ENCODE measurements at regions not wholly inside any gene's neighbourhood (a gene's known extent, or its start where the extent isn't known, plus 50 kb on each side); places are given as distances from the start of the nearest gene placed in this dataset.
"Not testable (repeated sequence)": the region's sequence is repeated elsewhere in the genome, so short reads cannot be mapped to it uniquely, and the experiment has no call there.

DNA sequence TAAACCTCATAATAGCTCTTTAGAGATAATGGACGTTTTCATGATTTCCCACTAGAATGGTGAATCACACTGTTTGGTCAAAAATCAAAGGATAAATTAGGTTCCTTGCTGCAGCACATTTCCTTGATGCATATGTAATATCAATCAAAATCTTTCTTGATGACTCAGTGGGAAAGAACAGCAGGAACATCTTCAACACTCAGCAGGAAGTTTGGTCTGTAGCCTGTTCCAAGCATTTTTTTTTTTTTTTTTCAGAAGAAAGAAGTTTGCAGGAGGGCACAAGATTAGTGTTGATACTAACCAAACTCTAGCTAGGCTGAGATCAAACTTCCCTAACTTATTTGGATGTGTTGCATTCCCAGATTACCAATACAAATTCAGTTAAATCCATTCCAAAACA lies 1529.8 kb downstream of the FAM181B start:
- intact Hi-C loops (cut with DNase I) = no loop called here
- Histone ChIP-seq H3K27me3 (no peaks in the 10 kb centered on the region), H3K27ac (no peak overlapping the region), H3K4me1 (no peaks in the 10 kb centered on the region), H3K4me3 (no peak overlapping the region), H3K9me3 (no peaks in the 10 kb centered on the region), H3K36me3 (no peaks in the 10 kb centered on the region)
- TF ChIP-seq POLR2A (IDR thresholded peaks at IDR 0.05) = no peak
- TF ChIP-seq EP300 (IDR thresholded peaks at IDR 0.05) = no peak
- TF ChIP-seq, protein P1, sequence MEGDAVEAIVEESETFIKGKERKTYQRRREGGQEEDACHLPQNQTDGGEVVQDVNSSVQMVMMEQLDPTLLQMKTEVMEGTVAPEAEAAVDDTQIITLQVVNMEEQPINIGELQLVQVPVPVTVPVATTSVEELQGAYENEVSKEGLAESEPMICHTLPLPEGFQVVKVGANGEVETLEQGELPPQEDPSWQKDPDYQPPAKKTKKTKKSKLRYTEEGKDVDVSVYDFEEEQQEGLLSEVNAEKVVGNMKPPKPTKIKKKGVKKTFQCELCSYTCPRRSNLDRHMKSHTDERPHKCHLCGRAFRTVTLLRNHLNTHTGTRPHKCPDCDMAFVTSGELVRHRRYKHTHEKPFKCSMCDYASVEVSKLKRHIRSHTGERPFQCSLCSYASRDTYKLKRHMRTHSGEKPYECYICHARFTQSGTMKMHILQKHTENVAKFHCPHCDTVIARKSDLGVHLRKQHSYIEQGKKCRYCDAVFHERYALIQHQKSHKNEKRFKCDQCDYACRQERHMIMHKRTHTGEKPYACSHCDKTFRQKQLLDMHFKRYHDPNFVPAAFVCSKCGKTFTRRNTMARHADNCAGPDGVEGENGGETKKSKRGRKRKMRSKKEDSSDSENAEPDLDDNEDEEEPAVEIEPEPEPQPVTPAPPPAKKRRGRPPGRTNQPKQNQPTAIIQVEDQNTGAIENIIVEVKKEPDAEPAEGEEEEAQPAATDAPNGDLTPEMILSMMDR (IDR thresholded peaks at IDR 0.05) = no peak
- TF ChIP-seq POLR2AphosphoS5 (IDR thresholded peaks at IDR 0.05) = no peak
- no peak for DNase-seq
- WGBS, 2 donors = 54 to 65% methylated on average over 1 of the region's 1 CpG

- no peaks in the 10 kb centered on the region for H3K36me3 ChIP-seq
- TF ChIP-seq POLR2A (IDR thresholded peaks at IDR 0.05) (no peak), EP300 (IDR thresholded peaks at IDR 0.05) (no peak), POLR2AphosphoS5 (IDR thresholded peaks at IDR 0.05) (no peak)
- TF ChIP-seq, protein P1 (IDR thresholded peaks at IDR 0.05) = no peak
- H3K4me3 ChIP-seq = no peak overlapping the region
- H3K27me3 ChIP-seq = no peaks in the 10 kb centered on the region
- no peak for DNase-seq
- no peaks in the 10 kb centered on the region for H3K4me1 ChIP-seq
- no peak overlapping the region for H3K27ac ChIP-seq
- intact Hi-C loops (cut with DNase I) = no loop called here
- H3K9me3 ChIP-seq = peaks cover 0 to 2% (median 0%) of the 10 kb centered on the region in 4 donors
- WGBS, 2 donors = 86 to 93% methylated on average over 3 of the region's 3 CpGs
Measured at GRCh38 chr11:81197396-81197795, 1536.3 kb downstream of the FAM181B start.

GRCh38 chr11:81192516-81192915 lies 1541.1 kb downstream of the FAM181B start:
- peaks cover 0 to 2% (median 0%) of the 10 kb centered on the region in 4 donors for H3K9me3 ChIP-seq
- no peak for DNase-seq
- H3K27me3 ChIP-seq = no peaks in the 10 kb centered on the region
- no peaks in the 10 kb centered on the region for H3K4me1 ChIP-seq
- TF ChIP-seq, protein P1 (IDR thresholded peaks at IDR 0.05) = no peak
- TF ChIP-seq POLR2AphosphoS5 (IDR thresholded peaks at IDR 0.05) (no peak), POLR2A (IDR thresholded peaks at IDR 0.05) (no peak), EP300 (IDR thresholded peaks at IDR 0.05) (no peak)
- intact Hi-C loops (cut with DNase I) = no loop called here
- H3K27ac ChIP-seq = no peak overlapping the region
- no peak overlapping the region for H3K4me3 ChIP-seq
- no peaks in the 10 kb centered on the region for H3K36me3 ChIP-seq

DNA sequence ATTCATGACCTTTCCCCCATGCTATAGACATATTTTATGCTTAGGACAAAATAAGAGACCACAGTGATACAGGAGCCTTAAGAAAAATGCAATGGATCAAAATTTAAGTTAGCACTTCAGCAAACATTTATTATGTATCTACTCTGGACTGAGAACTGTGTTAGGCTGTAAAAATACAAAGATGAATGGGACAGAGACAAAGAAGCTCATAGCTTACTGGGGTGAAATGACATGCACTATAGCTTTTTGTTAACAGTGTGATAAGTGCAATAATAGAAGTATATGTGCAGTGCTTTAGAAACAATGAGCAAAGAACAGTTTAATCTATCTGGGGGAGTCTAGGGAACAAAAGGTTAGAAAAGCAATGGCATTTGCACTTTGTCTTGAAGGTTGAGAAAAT lies 1543.1 kb downstream of the FAM181B start:
- Histone ChIP-seq H3K4me3 (no peak overlapping the region), H3K4me1 (no peaks in the 10 kb centered on the region), H3K36me3 (no peaks in the 10 kb centered on the region), H3K27ac (no peak overlapping the region), H3K27me3 (no peaks in the 10 kb centered on the region), H3K9me3 (peaks cover 0 to 3% (median 0%) of the 10 kb centered on the region in 4 donors)
- no peak for DNase-seq
- intact Hi-C loops (cut with DNase I) = no loop called here
- TF ChIP-seq POLR2AphosphoS5 (IDR thresholded peaks at IDR 0.05) (no peak), POLR2A (IDR thresholded peaks at IDR 0.05) (no peak), EP300 (IDR thresholded peaks at IDR 0.05) (no peak)
- TF ChIP-seq, protein P1 (IDR thresholded peaks at IDR 0.05) = no peak

GRCh38 chr11:81187033-81187432 lies 1546.6 kb downstream of the FAM181B start:
- H3K36me3 ChIP-seq; H3K27me3 ChIP-seq; H3K4me3 ChIP-seq; intact Hi-C loops (cut with DNase I); DNase-seq; H3K9me3 ChIP-seq; H3K27ac ChIP-seq; H3K4me1 ChIP-seq: not testable (repeated sequence)
- WGBS, 2 donors = 78 to 81% methylated on average over 7 of the region's 7 CpGs

Measured in sigmoid colon (tissue), 6 donors.